Neural crest cell (in vitro differentiated cells): ENCODE measurements at regions not wholly inside any gene's neighbourhood (a gene's known extent, or its start where the extent isn't known, plus 50 kb on each side); places are given as distances from the start of the nearest gene placed in this dataset.

Experiments used
- DNase-seq: peaks from one replicate; pipeline ENCODE4 v3.0.0; 2021; ENCODE audit warnings: low read depth, mixed read lengths, low spot score
- H3K27ac Mint-ChIP-seq: one replicate; pipeline ENCODE4 v1.8.0; 2021; ENCODE audit warnings: mild to moderate bottlenecking, mixed read lengths; ENCODE audit not compliant: unreplicated experiment
- H3K27me3 Mint-ChIP-seq: 2 replicates; pipeline ENCODE4 v1.8.0; 2021; ENCODE audit warnings: low read depth, mild to moderate bottlenecking, mixed read lengths
- H3K36me3 Mint-ChIP-seq: 2 replicates; pipeline ENCODE4 v1.8.0; 2021; ENCODE audit warnings: low read depth, mild to moderate bottlenecking, mixed read lengths
- H3K4me1 Mint-ChIP-seq: 2 replicates; pipeline ENCODE4 v1.8.0; 2021; ENCODE audit warnings: mixed read lengths
- H3K4me3 Mint-ChIP-seq: one replicate; pipeline ENCODE4 v1.8.0; 2021; ENCODE audit warnings: mild to moderate bottlenecking, mixed read lengths
- H3K9me3 Mint-ChIP-seq: 2 replicates; pipeline ENCODE4 v1.8.0; 2021; ENCODE audit warnings: mixed read lengths
- TF ChIP-seq, protein P1 (sequence below): fragments of 200-600 bp; sonication (generic); conservative IDR thresholded peaks from 2 replicates; pipeline ENCODE4 v1.5.0; 2021; ENCODE audit warnings: antibody characterized with exemption, mild to moderate bottlenecking

DNA sequence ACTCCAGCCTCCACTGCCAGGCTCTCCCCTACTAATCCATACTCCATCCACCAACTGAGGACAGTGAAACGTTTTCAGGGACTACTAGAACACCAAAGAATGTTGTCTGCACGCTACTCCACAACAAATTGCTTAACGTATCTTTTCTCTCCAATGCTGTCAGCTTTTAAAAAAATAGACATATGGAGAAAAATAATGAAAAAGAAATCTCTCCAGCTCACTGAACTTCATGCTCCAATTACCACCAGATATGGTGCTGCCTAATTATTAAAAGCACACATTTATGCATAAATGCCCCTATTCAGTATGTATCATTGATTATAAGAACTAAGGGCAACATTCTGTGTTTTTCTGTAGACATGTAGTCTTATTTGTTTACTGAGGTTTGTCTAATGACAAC is 672.2 kb upstream of the ANO3 start:
- H3K36me3 Mint-ChIP-seq = no peaks in the 10 kb centered on the region

DNA sequence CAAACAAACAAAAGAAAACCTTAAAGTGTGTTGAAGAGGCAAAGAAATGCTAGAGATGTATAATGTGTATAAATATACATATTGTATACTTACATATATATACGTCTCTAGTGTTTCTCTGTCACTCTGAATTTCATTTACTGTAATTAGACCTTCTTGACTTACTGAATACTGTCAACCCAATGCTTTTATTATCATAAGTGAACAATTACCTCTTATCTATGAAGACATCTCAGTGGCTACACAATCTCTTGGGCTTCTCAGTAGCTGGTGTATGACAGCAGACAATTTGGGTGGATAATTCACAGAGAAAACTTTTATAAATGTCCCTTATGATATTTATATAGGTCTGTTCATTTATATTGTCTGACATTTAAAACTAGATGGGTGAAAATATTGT is 664.1 kb upstream of the ANO3 start:
- H3K4me3 Mint-ChIP-seq = no peak overlapping the region
- H3K4me1 Mint-ChIP-seq = no peaks in the 10 kb centered on the region
- H3K27ac Mint-ChIP-seq = no peak overlapping the region
- no peaks in the 10 kb centered on the region for H3K9me3 Mint-ChIP-seq
- no peak for DNase-seq
- H3K27me3 Mint-ChIP-seq = no peaks in the 10 kb centered on the region
- TF ChIP-seq, protein P1, sequence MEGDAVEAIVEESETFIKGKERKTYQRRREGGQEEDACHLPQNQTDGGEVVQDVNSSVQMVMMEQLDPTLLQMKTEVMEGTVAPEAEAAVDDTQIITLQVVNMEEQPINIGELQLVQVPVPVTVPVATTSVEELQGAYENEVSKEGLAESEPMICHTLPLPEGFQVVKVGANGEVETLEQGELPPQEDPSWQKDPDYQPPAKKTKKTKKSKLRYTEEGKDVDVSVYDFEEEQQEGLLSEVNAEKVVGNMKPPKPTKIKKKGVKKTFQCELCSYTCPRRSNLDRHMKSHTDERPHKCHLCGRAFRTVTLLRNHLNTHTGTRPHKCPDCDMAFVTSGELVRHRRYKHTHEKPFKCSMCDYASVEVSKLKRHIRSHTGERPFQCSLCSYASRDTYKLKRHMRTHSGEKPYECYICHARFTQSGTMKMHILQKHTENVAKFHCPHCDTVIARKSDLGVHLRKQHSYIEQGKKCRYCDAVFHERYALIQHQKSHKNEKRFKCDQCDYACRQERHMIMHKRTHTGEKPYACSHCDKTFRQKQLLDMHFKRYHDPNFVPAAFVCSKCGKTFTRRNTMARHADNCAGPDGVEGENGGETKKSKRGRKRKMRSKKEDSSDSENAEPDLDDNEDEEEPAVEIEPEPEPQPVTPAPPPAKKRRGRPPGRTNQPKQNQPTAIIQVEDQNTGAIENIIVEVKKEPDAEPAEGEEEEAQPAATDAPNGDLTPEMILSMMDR = no peak
- H3K36me3 Mint-ChIP-seq = no peaks in the 10 kb centered on the region

More for the DNA sequence above, 672.2 kb upstream of the ANO3 start:
- no peak for DNase-seq
- Mint-ChIP-seq H3K4me1 (no peaks in the 10 kb centered on the region), H3K27ac (no peak overlapping the region), H3K9me3 (no peaks in the 10 kb centered on the region), H3K27me3 (no peaks in the 10 kb centered on the region), H3K4me3 (no peak overlapping the region)
- TF ChIP-seq, protein P1 = no peak

DNA sequence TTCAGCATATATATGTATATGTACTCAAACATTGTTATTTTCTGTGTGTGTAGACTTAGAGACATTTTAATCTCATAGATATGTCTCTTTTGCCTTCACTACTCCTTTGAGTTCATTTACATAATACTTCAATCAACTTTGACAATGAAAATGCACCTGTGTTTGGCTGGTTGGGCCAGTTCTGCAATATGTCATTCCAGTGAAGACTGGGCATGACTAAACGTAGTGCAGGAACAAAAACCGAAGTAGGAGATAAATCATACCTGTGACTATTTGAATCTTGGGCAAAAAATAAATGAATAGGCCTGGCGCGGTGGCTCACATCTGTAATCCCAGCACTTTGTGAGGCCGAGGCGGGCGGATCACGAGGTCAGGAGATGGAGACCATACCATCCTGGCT is 640.0 kb upstream of the ANO3 start:
- Mint-ChIP-seq H3K27me3 (peaks cover 3% of the 10 kb centered on the region), H3K9me3 (peaks cover 9% of the 10 kb centered on the region), H3K27ac (no peak overlapping the region), H3K36me3 (peaks cover 3% of the 10 kb centered on the region), H3K4me3 (no peak overlapping the region), H3K4me1 (no peaks in the 10 kb centered on the region)
- TF ChIP-seq, protein P1 = no peak
- DNase-seq = no peak

DNA sequence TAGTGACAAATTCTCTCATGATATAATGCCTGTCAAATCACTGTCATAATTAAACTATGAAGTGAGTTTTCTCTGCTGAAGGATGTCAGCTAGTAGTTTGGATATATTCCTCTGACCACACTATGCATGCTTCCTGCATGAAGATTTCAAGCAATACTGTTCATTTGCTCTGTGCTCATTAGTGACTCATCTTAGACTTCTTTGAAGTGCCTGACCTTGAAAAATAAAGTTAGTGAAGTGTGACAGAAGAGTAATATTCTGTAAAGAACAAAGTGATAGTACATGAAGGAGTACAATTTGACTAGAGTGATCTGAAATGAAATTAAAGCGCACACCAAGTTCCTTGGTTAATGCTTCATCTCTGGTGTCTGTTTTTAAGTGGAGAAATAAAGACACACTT is 629.5 kb upstream of the ANO3 start:
- no peak for DNase-seq
- H3K9me3 Mint-ChIP-seq = peaks cover under 1% of the 10 kb centered on the region
- no peaks in the 10 kb centered on the region for H3K4me1 Mint-ChIP-seq
- no peaks in the 10 kb centered on the region for H3K36me3 Mint-ChIP-seq
- no peaks in the 10 kb centered on the region for H3K27me3 Mint-ChIP-seq
- TF ChIP-seq, protein P1 = no peak
- no peak overlapping the region for H3K27ac Mint-ChIP-seq
- no peak overlapping the region for H3K4me3 Mint-ChIP-seq

DNA sequence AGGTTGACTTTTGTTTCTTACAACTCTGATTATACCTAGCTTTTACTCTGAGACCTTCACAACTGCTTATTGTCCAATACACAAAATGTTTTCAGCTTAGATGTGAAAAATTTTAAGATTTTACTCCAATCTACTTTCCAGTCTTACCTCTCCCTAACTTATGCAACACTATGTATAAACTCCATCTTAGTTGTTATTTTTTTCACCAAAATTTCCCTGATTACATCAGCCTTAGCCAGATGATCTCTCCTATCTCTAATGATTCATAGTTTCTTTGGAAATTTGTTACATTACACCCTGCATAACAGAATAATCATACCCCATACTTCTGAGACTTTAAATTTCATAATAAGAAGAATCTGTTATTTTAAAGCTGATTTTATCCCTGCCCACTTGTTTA is 621.0 kb upstream of the ANO3 start:
- Mint-ChIP-seq H3K9me3 (no peaks in the 10 kb centered on the region), H3K4me1 (no peaks in the 10 kb centered on the region), H3K27me3 (no peaks in the 10 kb centered on the region), H3K4me3 (no peak overlapping the region), H3K27ac (no peak overlapping the region), H3K36me3 (no peaks in the 10 kb centered on the region)
- TF ChIP-seq, protein P1 = no peak
- DNase-seq = no peak

DNA sequence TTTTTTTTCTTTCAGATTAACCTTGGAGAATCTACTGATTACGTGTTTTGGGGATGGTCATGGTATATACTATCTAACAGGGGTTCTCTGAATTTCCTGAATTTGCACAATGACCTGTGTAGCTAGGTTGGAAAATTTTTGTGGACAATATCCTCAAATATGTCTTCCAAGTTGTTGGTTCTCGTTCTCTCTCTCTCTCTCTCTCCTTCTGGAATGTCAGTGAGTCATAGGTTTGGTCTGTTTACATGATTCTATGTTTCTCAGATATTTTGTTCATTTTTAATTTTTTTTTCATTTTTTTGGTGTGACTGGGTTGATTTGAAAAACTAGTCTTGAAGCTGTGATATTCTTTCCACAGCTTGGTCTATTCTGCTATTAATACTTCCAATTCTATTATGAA is 604.0 kb upstream of the ANO3 start:
- Mint-ChIP-seq H3K4me1 (no peaks in the 10 kb centered on the region), H3K27me3 (no peaks in the 10 kb centered on the region), H3K9me3 (peaks cover 10% of the 10 kb centered on the region), H3K27ac (no peak overlapping the region), H3K36me3 (peaks cover 4% of the 10 kb centered on the region), H3K4me3 (no peak overlapping the region)
- TF ChIP-seq, protein P1 = no peak
- DNase-seq = no peak
